ENCODE measurements at regions not wholly inside any gene's neighbourhood (a gene's known extent, or its start where the extent isn't known, plus 50 kb on each side); places are given as distances from the start of the nearest gene placed in this dataset.

DNA sequence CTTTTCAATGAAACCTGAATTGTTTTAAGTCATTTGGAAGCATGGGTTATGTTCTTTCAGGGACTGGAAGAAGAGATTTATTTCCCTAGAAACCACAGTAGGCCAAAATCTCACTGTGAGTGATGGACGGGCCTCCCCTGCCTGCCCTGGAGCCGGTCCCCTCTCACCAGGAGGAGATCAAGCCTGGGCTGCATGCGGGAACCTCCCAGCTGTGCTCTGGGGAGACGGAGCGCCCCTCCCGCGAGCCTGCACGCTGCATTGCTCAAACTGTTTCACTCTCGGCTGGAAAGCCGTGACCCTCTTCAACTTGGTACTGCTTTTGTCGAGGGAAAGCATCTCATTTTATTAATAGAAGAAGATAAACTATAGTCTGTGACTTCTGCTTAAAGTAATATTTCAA lies 85.4 kb downstream of the IRX2 start:
- TF ChIP-seq, protein P1, sequence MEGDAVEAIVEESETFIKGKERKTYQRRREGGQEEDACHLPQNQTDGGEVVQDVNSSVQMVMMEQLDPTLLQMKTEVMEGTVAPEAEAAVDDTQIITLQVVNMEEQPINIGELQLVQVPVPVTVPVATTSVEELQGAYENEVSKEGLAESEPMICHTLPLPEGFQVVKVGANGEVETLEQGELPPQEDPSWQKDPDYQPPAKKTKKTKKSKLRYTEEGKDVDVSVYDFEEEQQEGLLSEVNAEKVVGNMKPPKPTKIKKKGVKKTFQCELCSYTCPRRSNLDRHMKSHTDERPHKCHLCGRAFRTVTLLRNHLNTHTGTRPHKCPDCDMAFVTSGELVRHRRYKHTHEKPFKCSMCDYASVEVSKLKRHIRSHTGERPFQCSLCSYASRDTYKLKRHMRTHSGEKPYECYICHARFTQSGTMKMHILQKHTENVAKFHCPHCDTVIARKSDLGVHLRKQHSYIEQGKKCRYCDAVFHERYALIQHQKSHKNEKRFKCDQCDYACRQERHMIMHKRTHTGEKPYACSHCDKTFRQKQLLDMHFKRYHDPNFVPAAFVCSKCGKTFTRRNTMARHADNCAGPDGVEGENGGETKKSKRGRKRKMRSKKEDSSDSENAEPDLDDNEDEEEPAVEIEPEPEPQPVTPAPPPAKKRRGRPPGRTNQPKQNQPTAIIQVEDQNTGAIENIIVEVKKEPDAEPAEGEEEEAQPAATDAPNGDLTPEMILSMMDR (IDR thresholded peaks at IDR 0.05 in 2 of 3, conservative IDR thresholded peaks at IDR 0.05 in 1 of 3; ENCODE audit: borderline replicate concordance in 1 of 3, insufficient read depth in 1 of 3, low read depth in 2 of 3, low read length in 2 of 3), result no peak
- TF ChIP-seq RAD21 (IDR thresholded peaks at IDR 0.05; ENCODE audit: low read depth) (no peak), CBX3 (IDR thresholded peaks at IDR 0.05; ENCODE audit: low read depth) (no peak), SP1 (IDR thresholded peaks at IDR 0.05; ENCODE audit: low read depth) (no peak), EGR1 (IDR thresholded peaks at IDR 0.05; ENCODE audit: low read depth) (no peak)

Data from HCT116 (cell line).